PC-9 (cell line): ENCODE measurements at regions not wholly inside any gene's neighbourhood (a gene's known extent, or its start where the extent isn't known, plus 50 kb on each side); places are given as distances from the start of the nearest gene placed in this dataset.

Source experiments
- EZH2 ChIP-seq: fragments of 200-600 bp; sonication (generic); IDR thresholded peaks from 2 replicates; pipeline ENCODE4 v1.8.0; 2017; ENCODE audit warnings: antibody characterized with exemption, low read depth
- TF ChIP-seq, protein P1 (sequence below): fragments of 200-600 bp; sonication (generic); conservative IDR thresholded peaks from 2 replicates; pipeline ENCODE4 v1.6.1; 2017; ENCODE audit warnings: mixed run types, antibody characterized with exemption, mild to moderate bottlenecking, moderate library complexity

DNA sequence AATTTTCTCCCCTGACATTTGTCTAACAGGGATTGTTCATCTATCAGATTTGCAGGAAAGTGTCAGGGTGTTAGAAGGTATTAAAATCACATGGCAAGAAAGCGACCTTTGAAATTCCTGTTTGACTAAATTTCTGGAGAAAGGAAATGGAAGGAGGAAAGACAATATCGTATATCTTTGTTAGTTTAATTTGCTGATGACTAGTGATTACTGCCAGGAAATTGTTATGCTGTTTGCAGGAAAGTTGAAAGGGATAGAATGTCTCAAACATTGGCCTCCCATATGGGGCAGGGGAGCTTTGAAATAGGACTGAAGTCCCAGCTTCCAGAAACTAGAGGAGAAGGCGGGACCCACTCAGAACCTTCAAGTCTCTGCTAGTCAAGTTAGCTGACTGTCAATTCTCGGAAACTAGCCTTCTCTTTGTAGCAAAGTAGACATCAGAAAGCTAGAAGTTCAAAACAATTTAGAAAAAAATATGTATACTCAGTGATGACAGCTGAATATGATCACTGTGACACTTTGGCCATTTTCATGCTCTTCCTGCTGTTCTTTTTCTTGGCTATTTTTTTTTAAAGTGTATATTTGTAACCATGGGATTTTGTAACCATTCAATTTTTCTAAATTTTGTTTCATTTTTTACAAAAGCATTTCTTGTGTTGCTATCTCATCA is 53.4 kb upstream of the RALGAPA2 start:
- TF ChIP-seq, protein P1, sequence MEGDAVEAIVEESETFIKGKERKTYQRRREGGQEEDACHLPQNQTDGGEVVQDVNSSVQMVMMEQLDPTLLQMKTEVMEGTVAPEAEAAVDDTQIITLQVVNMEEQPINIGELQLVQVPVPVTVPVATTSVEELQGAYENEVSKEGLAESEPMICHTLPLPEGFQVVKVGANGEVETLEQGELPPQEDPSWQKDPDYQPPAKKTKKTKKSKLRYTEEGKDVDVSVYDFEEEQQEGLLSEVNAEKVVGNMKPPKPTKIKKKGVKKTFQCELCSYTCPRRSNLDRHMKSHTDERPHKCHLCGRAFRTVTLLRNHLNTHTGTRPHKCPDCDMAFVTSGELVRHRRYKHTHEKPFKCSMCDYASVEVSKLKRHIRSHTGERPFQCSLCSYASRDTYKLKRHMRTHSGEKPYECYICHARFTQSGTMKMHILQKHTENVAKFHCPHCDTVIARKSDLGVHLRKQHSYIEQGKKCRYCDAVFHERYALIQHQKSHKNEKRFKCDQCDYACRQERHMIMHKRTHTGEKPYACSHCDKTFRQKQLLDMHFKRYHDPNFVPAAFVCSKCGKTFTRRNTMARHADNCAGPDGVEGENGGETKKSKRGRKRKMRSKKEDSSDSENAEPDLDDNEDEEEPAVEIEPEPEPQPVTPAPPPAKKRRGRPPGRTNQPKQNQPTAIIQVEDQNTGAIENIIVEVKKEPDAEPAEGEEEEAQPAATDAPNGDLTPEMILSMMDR = no peak
- no peak for TF ChIP-seq EZH2
